ENCODE measurements at regions not wholly inside any gene's neighbourhood (a gene's known extent, or its start where the extent isn't known, plus 50 kb on each side); places are given as distances from the start of the nearest gene placed in this dataset.

- TF ChIP-seq RAD21 (IDR thresholded peaks at IDR 0.05; ENCODE audit: low read length), result no peak
Measured at GRCh38 chr5:98179791-98180755, 593.4 kb upstream of the RGMB start (continued).

- Histone ChIP-seq H4K8ac (ENCODE audit: low read depth in 2 of 2, low read length in 2 of 2) (no peak overlapping the region), H3K27me3 (ENCODE audit: control insufficient read depth, insufficient read depth, low read length) (no peaks in the 10 kb centered on the region), H3K9me3 (ENCODE audit: control insufficient read depth, insufficient read depth, low read length) (no peaks in the 10 kb centered on the region), H2AFZ (replicated peaks; ENCODE audit: low read length, poor library complexity) (no peak overlapping the region), H3K27ac (ENCODE audit: insufficient read depth, low read length) (no peak overlapping the region), H3K4me3 (ENCODE audit: insufficient read depth, low read depth, low read length) (no peak overlapping the region), H3K4me2 (ENCODE audit: low read depth, low read length) (no peak overlapping the region), H3K9me1 (ENCODE audit: insufficient read depth, low read length) (no peaks in the 10 kb centered on the region), H3K56ac (ENCODE audit: extremely low read depth, insufficient read depth, low read length) (no peak overlapping the region), H3K9ac (ENCODE audit: low read depth, low read length) (no peak overlapping the region), H3K36me3 (ENCODE audit: control insufficient read depth, insufficient read depth, low read length) (no peaks in the 10 kb centered on the region), H2AK5ac (ENCODE audit: low read depth, low read length) (no peak overlapping the region), H3K79me1 (ENCODE audit: low read depth in 1 of 2, low read length in 2 of 2) (no peaks in the 10 kb centered on the region), H2BK20ac (ENCODE audit: low read depth, low read length) (no peak overlapping the region), H2AK9ac (replicated peaks; ENCODE audit: low read depth, low read length, poor library complexity) (no peak overlapping the region), H3K14ac (replicated peaks; ENCODE audit: low read depth, low read length) (no peak overlapping the region), H2BK120ac (ENCODE audit: low read depth, low read length) (no peak overlapping the region), H4K5ac (ENCODE audit: low read depth, low read length) (no peak overlapping the region; the same call in 1 of the 2 replicates), H3K23ac (ENCODE audit: low read depth, low read length) (no peak overlapping the region), H3K4ac (ENCODE audit: low read depth, low read length) (no peak overlapping the region), H3K18ac (ENCODE audit: low read depth, low read length) (no peak overlapping the region), H4K20me1 (ENCODE audit: insufficient read depth, low read length) (no peaks in the 10 kb centered on the region), H4K91ac (ENCODE audit: insufficient read depth, low read depth, low read length) (no peak overlapping the region), H3K4me1 (ENCODE audit: control insufficient read depth, insufficient read depth, low read length) (peaks cover 3% of the 10 kb centered on the region; the same call in 1 of the 2 replicates), H2BK5ac (ENCODE audit: low read depth, low read length, poor library complexity, severe bottlenecking) (no peak overlapping the region), H2BK15ac (ENCODE audit: low read depth, low read length) (no peak overlapping the region)
- intact Hi-C loops (cut with micrococcal nuclease) (no loop called here), dilution Hi-C loops (cut with HindIII; ENCODE audit: low sequenced_read_pairs, unreplicated experiment) (no loop called here), in situ Hi-C loops (cut with MboI; ENCODE audit: low sequenced_read_pairs) (no loop called here)
- ChIA-PET POLR2A (ENCODE audit: unreplicated experiment) (no interaction called here), CTCF (no interaction called here)
- no CpG with 5 or more reads among the region's 1 CpG for WGBS, 2 experiments (ENCODE audit: extremely low coverage in 2 of 2, insufficient read length in 1 of 2)
- DNase-seq (no peak), ATAC-seq (ENCODE audit: low read depth) (no peak)
- BruUV-seq (replicated peaks), result no TSS peak
- no peak for TF ChIP-seq CTCF (conservative IDR thresholded peaks at IDR 0.05; ENCODE audit: low read depth, low read length)
- no peak for TF ChIP-seq RFX5 (IDR thresholded peaks at IDR 0.05; ENCODE audit: low read depth, low read length)
- TF ChIP-seq RCOR1 (IDR thresholded peaks at IDR 0.05; ENCODE audit: insufficient replicate concordance, low read length), result no peak
- no peak for TF ChIP-seq CHD1 (IDR thresholded peaks at IDR 0.05; ENCODE audit: low read depth, low read length)
- no peak for TF ChIP-seq FOS (IDR thresholded peaks at IDR 0.05; ENCODE audit: low read depth, low read length)
- no peak for TF ChIP-seq SMC3 (IDR thresholded peaks at IDR 0.05; ENCODE audit: low read depth, low read length)
- no peak for TF ChIP-seq MAZ (IDR thresholded peaks at IDR 0.05; ENCODE audit: borderline replicate concordance, low read depth, low read length)
- TF ChIP-seq MAFK (IDR thresholded peaks at IDR 0.05; ENCODE audit: low read depth, low read length), result no peak
- no peak for TF ChIP-seq RAD21 (IDR thresholded peaks at IDR 0.05; ENCODE audit: low read length)
- TF ChIP-seq CEBPB (IDR thresholded peaks at IDR 0.05; ENCODE audit: low read depth, low read length), result no peak
- no peak for TF ChIP-seq MXI1 (IDR thresholded peaks at IDR 0.05; ENCODE audit: borderline replicate concordance, low read depth, low read length)
- no peak for TF ChIP-seq ELK1 (IDR thresholded peaks at IDR 0.05; ENCODE audit: borderline replicate concordance, low read depth, low read length)
- no peak for TF ChIP-seq POLR2A (IDR thresholded peaks at IDR 0.05; ENCODE audit: low read depth, low read length)
- no peak for TF ChIP-seq NFE2L2 (IDR thresholded peaks at IDR 0.05; ENCODE audit: low read depth, low read length)
Measured at GRCh38 chr5:98186128-98186527, 587.3 kb upstream of the RGMB start.
